HepG2 (cell line): ENCODE measurements at regions not wholly inside any gene's neighbourhood (a gene's known extent, or its start where the extent isn't known, plus 50 kb on each side); places are given as distances from the start of the nearest gene placed in this dataset.

Source experiments
- ATAC-seq: fragments of 200-7000 bp; cut with Tn5 transposase; 3 replicates; pipeline ENCODE4 v1.9.1; 2020; ENCODE audit warnings: mild to moderate bottlenecking, moderate library complexity
- BruUV-seq: library from RNA; stranded (reverse); fragments of 400-500 nt; replicated peaks from 2 replicates; lab custom pipeline; 2021; lab: Mats Ljungman, UMichigan
- CTCF ChIA-PET: fragments of 300-600 bp; formaldehyde crosslinking; extraction: SDS; loops from one replicate; lab custom pipeline; 2021; ENCODE audit warnings: low total read pairs, inconsistent platforms, low intra/inter-chr PET ratio; lab: Yijun Ruan, JAX
- POLR2A ChIA-PET: fragments of 350-600 bp; sonication (Branson Sonifier 250); formaldehyde crosslinking; loops from one replicate; lab custom pipeline; 2020; ENCODE audit warnings: antibody characterized with exemption, inconsistent platforms; lab: Yijun Ruan, JAX
- DNase-seq: peaks from one replicate; pipeline ENCODE4 v3.0.0-alpha.2; 2015; ENCODE audit warnings: low spot score
- FAIRE-seq: peaks from 3 replicates; lab custom pipeline; 2011; peaks lifted over from hg19 to GRCh38; lab: Jason Lieb, UNC
- H2AFZ ChIP-seq: one replicate; pipeline ENCODE4 v1.6.1; 2011; ENCODE audit warnings: low read length, inconsistent platforms
- H3K27ac ChIP-seq: fragments of 300-600 bp; 3 replicates; pipeline ENCODE4 v1.8.0; 2011; ENCODE audit warnings: mixed run types, mild to moderate bottlenecking, mixed read lengths, low read length, inconsistent platforms; ENCODE audit not compliant: insufficient read depth; ENCODE audit errors: extremely low read length
- H3K27me3 ChIP-seq, 2 experiments: fragments of 200-600 bp in 1 of 2; 2 replicates in 1 of 2; 3 replicates in 1 of 2; pipeline versions ENCODE4 v1.6.0 to v1.8.0; 2011; ENCODE audit warnings: low read length in 2 of 2, mild to moderate bottlenecking in 2 of 2, moderate library complexity in 2 of 2, inconsistent platforms in 1 of 2; ENCODE audit not compliant: insufficient read depth in 2 of 2, control insufficient read depth in 1 of 2
- H3K36me3 ChIP-seq, 2 experiments: fragments of 200-600 bp in 1 of 2; replicated peaks in 1 of 2; 2 replicates in 1 of 2; 3 replicates in 1 of 2; pipeline versions ENCODE4 v1.5.1 to v1.8.0; 2011; ENCODE audit warnings: low read length in 2 of 2, inconsistent platforms in 1 of 2; ENCODE audit not compliant: insufficient read depth in 2 of 2, control insufficient read depth in 1 of 2
- H3K4me1 ChIP-seq: 2 replicates; pipeline ENCODE4 v1.5.1; 2012; ENCODE audit warnings: low read length, inconsistent platforms; ENCODE audit not compliant: insufficient read depth
- H3K4me2 ChIP-seq: 2 replicates; pipeline ENCODE4 v1.6.0; 2011; ENCODE audit warnings: low read depth, low read length, inconsistent platforms
- H3K4me3 ChIP-seq, 3 experiments: fragments of 200-600 bp in 1 of 3; sonication (generic), shearing (Covaris generic) in 1 of 3; replicated peaks in 1 of 3; 2 replicates each; pipeline ENCODE4 v1.5.1; 2011 to 2016; ENCODE audit warnings: low read length in 3 of 3, inconsistent platforms in 2 of 3, low read depth in 2 of 3, mild to moderate bottlenecking in 2 of 3, control low read depth in 1 of 3, mixed read lengths in 1 of 3; ENCODE audit not compliant: insufficient read depth in 1 of 3
- H3K79me2 ChIP-seq: one replicate; pipeline ENCODE4 v1.6.1; 2011; ENCODE audit warnings: low read length, inconsistent platforms; ENCODE audit not compliant: insufficient read depth
- H3K9ac ChIP-seq: 2 replicates; pipeline ENCODE4 v1.6.0; 2011; ENCODE audit warnings: mild to moderate bottlenecking, low read depth, low read length, inconsistent platforms; ENCODE audit not compliant: insufficient read depth
- H3K9me3 ChIP-seq: 2 replicates; pipeline ENCODE4 v1.5.1; 2012; ENCODE audit warnings: mild to moderate bottlenecking, low read length
- H4K20me1 ChIP-seq: 2 replicates; pipeline ENCODE4 v1.6.0; 2011; ENCODE audit warnings: inconsistent platforms, mild to moderate bottlenecking, low read length, moderate library complexity; ENCODE audit not compliant: insufficient read depth
- FOXA3 ChIP-seq: IDR thresholded peaks from 2 replicates; pipeline ENCODE4 v1.6.1; 2016; ENCODE audit warnings: missing genetic modification reagents, missing compliant biosample characterization
- FOXJ3 ChIP-seq: sonication (generic); formaldehyde crosslinking; IDR thresholded peaks from 2 replicates; pipeline ENCODE4 v1.4.0; 2020; ENCODE audit warnings: missing genetic modification reagents, mild to moderate bottlenecking, borderline replicate concordance
- HES4 ChIP-seq: sonication (generic); formaldehyde crosslinking; IDR thresholded peaks from 2 replicates; pipeline ENCODE4 v1.9.0; 2021; ENCODE audit warnings: mild to moderate bottlenecking, missing genetic modification reagents, borderline replicate concordance
- IRF2 ChIP-seq: IDR thresholded peaks from 2 replicates; pipeline ENCODE4 v1.6.1; 2018; ENCODE audit warnings: missing genetic modification reagents, missing compliant biosample characterization
- KMT2A ChIP-seq: sonication (generic); formaldehyde crosslinking; IDR thresholded peaks from 2 replicates; pipeline ENCODE4 v1.4.0; 2020; ENCODE audit warnings: missing genetic modification reagents
- MEF2D ChIP-seq: sonication (generic); formaldehyde crosslinking; IDR thresholded peaks from 2 replicates; pipeline ENCODE4 v1.5.1; 2020; ENCODE audit warnings: mild to moderate bottlenecking, missing genetic modification reagents
- MIER3 ChIP-seq: IDR thresholded peaks from 2 replicates; pipeline ENCODE4 v1.6.1; 2016; ENCODE audit warnings: missing compliant biosample characterization, borderline replicate concordance
- NBN ChIP-seq: fragments of 450-650 bp; conservative IDR thresholded peaks from 2 replicates; pipeline ENCODE4 v1.6.1; 2017
- NPAS2 ChIP-seq: sonication (generic); formaldehyde crosslinking; IDR thresholded peaks from 2 replicates; pipeline ENCODE4 v1.8.0; 2022; ENCODE audit warnings: mild to moderate bottlenecking, missing genetic modification reagents, borderline replicate concordance
- RAD21 ChIP-seq: fragments of 450-650 bp; formaldehyde crosslinking; IDR thresholded peaks from 2 replicates; pipeline ENCODE4 v1.5.0; 2020; ENCODE audit warnings: mild to moderate bottlenecking
- REPIN1 ChIP-seq: sonication (generic); formaldehyde crosslinking; IDR thresholded peaks from 2 replicates; pipeline ENCODE4 v1.8.0; 2022; ENCODE audit warnings: missing genetic modification reagents, low read depth, mild to moderate bottlenecking, borderline replicate concordance
- RFX1 ChIP-seq: fragments of 450-650 bp; IDR thresholded peaks from 2 replicates; pipeline ENCODE4 v1.6.1; 2017
- TEAD2 ChIP-seq: sonication (generic); formaldehyde crosslinking; IDR thresholded peaks from 2 replicates; pipeline ENCODE4 v1.9.0; 2021; ENCODE audit warnings: missing genetic modification reagents
- TOPORS ChIP-seq: sonication (generic); formaldehyde crosslinking; IDR thresholded peaks from 2 replicates; pipeline ENCODE4 v1.8.0; 2023; ENCODE audit warnings: mild to moderate bottlenecking, missing genetic modification reagents
- ZEB1 ChIP-seq: IDR thresholded peaks from 2 replicates; pipeline ENCODE4 v1.6.1; 2012; ENCODE audit warnings: mild to moderate bottlenecking, low read depth, inconsistent platforms; ENCODE audit not compliant: insufficient replicate concordance
- ZNF292 ChIP-seq: sonication (generic); formaldehyde crosslinking; IDR thresholded peaks from 2 replicates; pipeline ENCODE4 v1.8.1; 2022; ENCODE audit warnings: mild to moderate bottlenecking, low read depth, missing genetic modification reagents, borderline replicate concordance
- ZNF296 ChIP-seq: sonication (generic); formaldehyde crosslinking; conservative IDR thresholded peaks from 2 replicates; pipeline ENCODE4 v1.5.0; 2020; ENCODE audit warnings: mild to moderate bottlenecking, missing genetic modification reagents
- ZNF589 ChIP-seq: sonication (generic); formaldehyde crosslinking; conservative IDR thresholded peaks from 2 replicates; pipeline ENCODE4 v1.8.0; 2022; ENCODE audit warnings: mild to moderate bottlenecking, moderate library complexity, missing genetic modification reagents
- ZNF839 ChIP-seq: sonication (generic); formaldehyde crosslinking; IDR thresholded peaks from 2 replicates; pipeline ENCODE4 v1.4.0; 2020; ENCODE audit warnings: missing genetic modification reagents, mild to moderate bottlenecking, borderline replicate concordance
- WGBS: methylation state at CpG from one replicate; pipeline ENCODE4 v1.1.6; 2017; ENCODE audit warnings: low lambda C conversion rate; 5-methylcytosine and 5-hydroxymethylcytosine counted together
- in situ Hi-C: cut with HindIII; loops from 2 replicates; pipeline ENCODE4 v1.10.0; 2017; ENCODE audit warnings: low pct_unique_long_range_greater_than_20kb; ENCODE audit not compliant: extremely low pct_ligation_motif_present
- intact Hi-C: fragments of 100-400 bp; cut with micrococcal nuclease; formaldehyde crosslinking; loops from one replicate; pipeline ENCODE4 v1.10.0; 2022; ENCODE audit not compliant: unreplicated experiment
- TF ChIP-seq, protein P1 (sequence below): sonication (generic); formaldehyde crosslinking; conservative IDR thresholded peaks from 2 replicates; pipeline ENCODE4 v1.4.0; 2020; ENCODE audit warnings: missing genetic modification reagents

DNA sequence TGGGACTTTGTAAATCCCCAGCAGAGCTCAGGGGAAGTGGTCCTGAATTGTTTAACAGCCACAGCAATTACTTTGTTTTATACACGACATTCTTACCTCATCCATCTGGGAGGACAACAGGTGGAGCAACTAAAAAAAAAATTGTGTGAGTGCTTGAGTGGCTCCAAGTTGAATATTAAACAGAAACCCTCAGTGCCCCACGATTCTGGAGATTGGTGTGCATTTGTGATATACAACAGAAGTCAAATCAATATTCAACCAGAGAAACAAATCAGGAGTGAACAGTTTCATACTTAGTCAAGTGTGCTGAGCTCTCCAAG is 204.8 kb downstream of the HAPSTR1 start:
- ATAC-seq, result no peak
- no peaks in the 10 kb centered on the region for H3K9me3 ChIP-seq
- no peak overlapping the region for H2AFZ ChIP-seq
- 0 out of 5 replicates have a peak, but pooled peaks cover 0 to 1% of the 10 kb centered on the region in 2 experiments for H3K27me3 ChIP-seq
- H3K27ac ChIP-seq, result no peak overlapping the region
- WGBS, result 8% methylated on average over 2 of the region's 2 CpGs
- intact Hi-C loops, result no loop called here
- no peak overlapping the region for H3K9ac ChIP-seq
- no peak overlapping the region for H3K4me3 ChIP-seq
- no peaks in the 10 kb centered on the region for H3K79me2 ChIP-seq
- DNase-seq, result no peak
- FAIRE-seq, result no peak
- TF ChIP-seq NPAS2 (CRISPR knock-in tag) (no peak), ZEB1 (no peak), ZNF292 (CRISPR knock-in tag) (no peak)
- POLR2A ChIA-PET, result no interaction called here
- no TSS peak for BruUV-seq
- no peaks in the 10 kb centered on the region for H3K36me3 ChIP-seq
- no peaks in the 10 kb centered on the region for H3K4me1 ChIP-seq
- H3K4me2 ChIP-seq, result no peak overlapping the region
- CTCF ChIA-PET, result no interaction called here
- in situ Hi-C loops, result no loop called here
- no peaks in the 10 kb centered on the region for H4K20me1 ChIP-seq

DNA sequence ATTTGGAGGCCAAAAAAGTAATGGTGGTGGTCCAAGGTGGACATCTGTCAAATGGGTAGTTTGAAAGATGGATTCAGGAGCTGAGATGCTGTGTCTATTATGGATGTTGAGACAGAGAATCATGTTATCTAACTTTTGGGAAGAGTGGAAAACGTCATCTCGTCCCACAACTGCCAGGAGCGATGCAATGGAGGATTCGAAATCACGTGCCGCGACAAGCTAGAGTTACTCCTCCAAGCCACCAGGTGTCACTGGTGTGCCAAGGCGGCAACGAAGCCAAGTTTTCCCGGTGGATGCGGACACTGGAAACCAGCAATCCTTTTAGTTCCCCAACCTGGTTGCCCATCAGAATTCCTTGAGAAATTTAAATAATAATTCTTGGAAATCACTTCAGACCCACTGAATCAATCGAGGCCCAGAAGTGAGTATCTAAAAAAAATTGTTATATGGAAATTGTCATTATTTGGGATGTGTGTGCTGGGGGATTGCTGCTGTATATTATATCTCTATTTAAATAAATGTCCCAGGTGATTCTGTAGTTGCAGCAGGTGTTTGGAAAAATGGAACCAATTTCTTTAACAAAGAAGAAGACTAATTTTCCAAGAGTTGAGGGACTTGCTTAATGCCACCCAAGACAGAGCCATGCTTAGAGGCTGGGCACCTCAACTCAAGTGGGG is 206.1 kb downstream of the HAPSTR1 start:
- ATAC-seq (peak; percentile 79), DNase-seq (peak; percentile 63), FAIRE-seq (peak; percentile 96)
- intact Hi-C loops (loop anchor here (1.0 kb wide), 1 partner anchor 350 kb away; no protein-coding TSS in a partner anchor), in situ Hi-C loops (no loop called here)
- Histone ChIP-seq H3K9me3 (no peaks in the 10 kb centered on the region), H3K79me2 (no peaks in the 10 kb centered on the region), H2AFZ (no peak overlapping the region), H3K4me3 (no peak overlapping the region), H3K27ac (no peak overlapping the region), H3K27me3 (0 out of 5 replicates have a peak, but pooled peaks cover 0 to 1% of the 10 kb centered on the region in 2 experiments), H3K36me3 (no peaks in the 10 kb centered on the region), H3K4me2 (no peak overlapping the region), H3K4me1 (no peaks in the 10 kb centered on the region), H4K20me1 (no peaks in the 10 kb centered on the region), H3K9ac (no peak overlapping the region)
- no TSS peak for BruUV-seq
- ChIA-PET CTCF (interaction anchor here (1.8 to 1.9 kb wide), 2 partner anchors 350 to 883 kb away, joined by 10 to 30 read pairs; partner anchors contain the start of gene GRIN2A), POLR2A (no interaction called here)
- WGBS, result 7% methylated on average over 12 of the region's 12 CpGs
- TF ChIP-seq MEF2D (CRISPR knock-in tag) (no peak), KMT2A (CRISPR knock-in tag) (0 out of 2 replicates have a peak, but pooled peaks have one; percentile 33), RFX1 (no peak), MIER3 (CRISPR knock-in tag) (peak; percentile 47; the same call in 1 of the 2 replicates), FOXA3 (CRISPR knock-in tag) (peak; percentile 9; the same call in 1 of the 2 replicates), RAD21 (peak; percentile 93), ZNF839 (CRISPR knock-in tag) (no peak), IRF2 (peak; percentile 57; the same call in 1 of the 2 replicates), NBN (no peak), TEAD2 (CRISPR knock-in tag) (no peak), FOXJ3 (CRISPR knock-in tag) (no peak), ZNF589 (no peak), TOPORS (CRISPR knock-in tag) (no peak), HES4 (0 out of 2 replicates have a peak, but pooled peaks have one; percentile 20), REPIN1 (CRISPR knock-in tag) (peak; percentile 53; the same call in 1 of the 2 replicates), NPAS2 (CRISPR knock-in tag) (no peak), ZNF296 (CRISPR knock-in tag) (no peak)
- TF ChIP-seq, protein P1, sequence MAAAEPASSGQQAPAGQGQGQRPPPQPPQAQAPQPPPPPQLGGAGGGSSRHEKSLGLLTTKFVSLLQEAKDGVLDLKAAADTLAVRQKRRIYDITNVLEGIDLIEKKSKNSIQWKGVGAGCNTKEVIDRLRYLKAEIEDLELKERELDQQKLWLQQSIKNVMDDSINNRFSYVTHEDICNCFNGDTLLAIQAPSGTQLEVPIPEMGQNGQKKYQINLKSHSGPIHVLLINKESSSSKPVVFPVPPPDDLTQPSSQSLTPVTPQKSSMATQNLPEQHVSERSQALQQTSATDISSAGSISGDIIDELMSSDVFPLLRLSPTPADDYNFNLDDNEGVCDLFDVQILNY (CRISPR knock-in tag), result peak; percentile 64; the same call in 1 of the 2 replicates
